ENCODE measurements at regions not wholly inside any gene's neighbourhood (a gene's known extent, or its start where the extent isn't known, plus 50 kb on each side); places are given as distances from the start of the nearest gene placed in this dataset.

DNA sequence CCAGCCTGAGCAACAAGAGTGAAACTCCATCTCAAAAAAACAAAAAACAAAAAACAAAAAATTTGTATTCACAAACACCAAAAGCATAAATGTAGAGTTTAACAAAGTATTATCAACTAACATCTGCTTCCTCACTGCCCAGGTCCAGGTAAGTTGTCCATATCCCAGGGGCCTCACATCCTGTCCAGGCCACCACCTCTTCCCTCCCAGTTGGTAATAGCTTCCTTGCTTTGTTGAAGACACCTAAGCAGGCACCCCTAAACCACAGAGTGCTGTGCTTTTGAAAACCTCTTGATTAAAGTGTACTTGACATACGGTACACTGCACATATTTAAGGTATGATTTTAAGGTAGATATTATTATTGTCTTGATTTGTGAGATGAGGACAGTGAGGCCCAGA is 299.8 kb downstream of the SHQ1 start:
- Histone ChIP-seq H3K9me3 (ENCODE audit: insufficient read depth, low read depth, low read length) (no peaks in the 10 kb centered on the region), H2AFZ (ENCODE audit: low read depth, low read length) (no peak overlapping the region), H3K79me2 (ENCODE audit: insufficient read depth, low read length) (no peaks in the 10 kb centered on the region), H3K4me3 (ENCODE audit: insufficient read depth, low read depth, low read length) (no peak overlapping the region), H3K4me2 (ENCODE audit: low read length) (no peak overlapping the region), H3K36me3 (ENCODE audit: insufficient read depth, low read length) (no peaks in the 10 kb centered on the region), H3K27me3 (ENCODE audit: insufficient read depth, low read length) (no peaks in the 10 kb centered on the region), H3K9ac (ENCODE audit: low read length) (no peak overlapping the region), H4K20me1 (ENCODE audit: insufficient read depth, low read length) (no peaks in the 10 kb centered on the region), H3K4me1 (ENCODE audit: insufficient read depth, low read length) (no peaks in the 10 kb centered on the region), H3K27ac (ENCODE audit: low read depth, low read length) (no peak overlapping the region)
- H3K27me3 Mint-ChIP-seq (ENCODE audit: low read depth, unreplicated experiment) = peaks cover 16% of the 10 kb centered on the region
- no peak overlapping the region for H3K27ac Mint-ChIP-seq (ENCODE audit: unreplicated experiment)
- no peaks in the 10 kb centered on the region for H3K36me3 Mint-ChIP-seq (ENCODE audit: low read depth, unreplicated experiment)
- TF ChIP-seq, protein P1, sequence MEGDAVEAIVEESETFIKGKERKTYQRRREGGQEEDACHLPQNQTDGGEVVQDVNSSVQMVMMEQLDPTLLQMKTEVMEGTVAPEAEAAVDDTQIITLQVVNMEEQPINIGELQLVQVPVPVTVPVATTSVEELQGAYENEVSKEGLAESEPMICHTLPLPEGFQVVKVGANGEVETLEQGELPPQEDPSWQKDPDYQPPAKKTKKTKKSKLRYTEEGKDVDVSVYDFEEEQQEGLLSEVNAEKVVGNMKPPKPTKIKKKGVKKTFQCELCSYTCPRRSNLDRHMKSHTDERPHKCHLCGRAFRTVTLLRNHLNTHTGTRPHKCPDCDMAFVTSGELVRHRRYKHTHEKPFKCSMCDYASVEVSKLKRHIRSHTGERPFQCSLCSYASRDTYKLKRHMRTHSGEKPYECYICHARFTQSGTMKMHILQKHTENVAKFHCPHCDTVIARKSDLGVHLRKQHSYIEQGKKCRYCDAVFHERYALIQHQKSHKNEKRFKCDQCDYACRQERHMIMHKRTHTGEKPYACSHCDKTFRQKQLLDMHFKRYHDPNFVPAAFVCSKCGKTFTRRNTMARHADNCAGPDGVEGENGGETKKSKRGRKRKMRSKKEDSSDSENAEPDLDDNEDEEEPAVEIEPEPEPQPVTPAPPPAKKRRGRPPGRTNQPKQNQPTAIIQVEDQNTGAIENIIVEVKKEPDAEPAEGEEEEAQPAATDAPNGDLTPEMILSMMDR (IDR thresholded peaks at IDR 0.05; ENCODE audit: insufficient read depth, low read depth, low read length) = no peak
- TF ChIP-seq EZH2 (IDR thresholded peaks at IDR 0.05; ENCODE audit: insufficient read depth, low read length) = no peak
- FAIRE-seq = no peak
- H3K4me3 Mint-ChIP-seq (ENCODE audit: unreplicated experiment) = no peak overlapping the region
- no peak for DNase-seq (ENCODE audit: low read depth)
- no peaks in the 10 kb centered on the region for H3K4me1 Mint-ChIP-seq (ENCODE audit: low read depth, unreplicated experiment)
- H3K9me3 Mint-ChIP-seq (ENCODE audit: unreplicated experiment) = no peaks in the 10 kb centered on the region

DNA sequence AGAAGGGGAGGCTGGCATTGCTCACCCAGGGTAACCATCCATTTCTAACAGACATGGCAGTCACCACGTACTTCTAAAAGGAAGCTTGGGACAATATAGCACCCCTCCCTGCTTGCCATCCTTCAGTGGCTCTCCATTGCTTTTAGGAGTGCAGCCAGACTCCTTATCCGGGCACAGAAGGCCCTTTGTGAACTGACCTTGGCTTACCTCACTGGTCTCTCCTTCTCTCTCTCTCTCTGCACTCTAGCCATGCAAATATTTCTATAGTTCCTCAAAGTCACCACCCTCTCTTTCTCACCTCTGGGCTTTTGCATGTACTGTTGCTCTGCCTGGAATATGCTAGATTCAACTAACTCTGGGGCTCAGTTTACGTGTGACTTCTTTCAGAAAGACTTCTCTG is 301.1 kb downstream of the SHQ1 start:
- Mint-ChIP-seq H3K4me1 (ENCODE audit: low read depth, unreplicated experiment) (no peaks in the 10 kb centered on the region), H3K4me3 (ENCODE audit: unreplicated experiment) (no peak overlapping the region), H3K27me3 (ENCODE audit: low read depth, unreplicated experiment) (peaks cover 16% of the 10 kb centered on the region), H3K36me3 (ENCODE audit: low read depth, unreplicated experiment) (no peaks in the 10 kb centered on the region), H3K27ac (ENCODE audit: unreplicated experiment) (no peak overlapping the region), H3K9me3 (ENCODE audit: unreplicated experiment) (no peaks in the 10 kb centered on the region)
- Histone ChIP-seq H3K79me2 (ENCODE audit: insufficient read depth, low read length) (no peaks in the 10 kb centered on the region), H2AFZ (ENCODE audit: low read depth, low read length) (no peak overlapping the region), H3K4me1 (ENCODE audit: insufficient read depth, low read length) (no peaks in the 10 kb centered on the region), H3K4me2 (ENCODE audit: low read length) (no peak overlapping the region), H3K36me3 (ENCODE audit: insufficient read depth, low read length) (no peaks in the 10 kb centered on the region), H3K9ac (ENCODE audit: low read length) (no peak overlapping the region), H3K27ac (ENCODE audit: low read depth, low read length) (no peak overlapping the region), H3K4me3 (ENCODE audit: insufficient read depth, low read depth, low read length) (no peak overlapping the region), H4K20me1 (ENCODE audit: insufficient read depth, low read length) (no peaks in the 10 kb centered on the region), H3K27me3 (ENCODE audit: insufficient read depth, low read length) (no peaks in the 10 kb centered on the region), H3K9me3 (ENCODE audit: insufficient read depth, low read depth, low read length) (no peaks in the 10 kb centered on the region)
- TF ChIP-seq, protein P1 (IDR thresholded peaks at IDR 0.05; ENCODE audit: insufficient read depth, low read depth, low read length) = no peak
- no peak for TF ChIP-seq EZH2 (IDR thresholded peaks at IDR 0.05; ENCODE audit: insufficient read depth, low read length)
- FAIRE-seq = no peak
- no peak for DNase-seq (ENCODE audit: low read depth)

DNA sequence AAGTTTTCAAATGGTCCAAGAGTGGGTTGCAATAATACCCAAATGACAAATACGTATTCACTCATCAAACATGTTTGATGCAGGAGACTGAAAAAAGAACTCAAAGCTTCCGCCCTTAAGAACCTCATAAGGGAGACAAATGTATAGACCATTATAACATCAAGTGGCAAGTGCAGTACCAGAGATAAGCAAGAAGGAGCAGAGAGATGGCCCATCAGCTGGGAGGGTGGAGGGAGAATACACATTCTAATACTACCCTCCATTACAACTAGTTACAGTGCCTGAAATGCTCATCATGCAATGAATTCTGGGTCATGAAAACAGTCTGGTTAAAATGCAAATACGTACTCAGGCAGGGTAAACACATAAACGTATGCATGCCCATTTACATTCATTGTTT is 304.0 kb downstream of the SHQ1 start:
- H3K4me3 ChIP-seq (ENCODE audit: insufficient read depth, low read depth, low read length) = no peak overlapping the region
- no peak for FAIRE-seq
- no peak overlapping the region for H3K27ac Mint-ChIP-seq (ENCODE audit: unreplicated experiment)

More for the DNA sequence above, 304.0 kb downstream of the SHQ1 start:
- Histone ChIP-seq H3K9me3 (ENCODE audit: insufficient read depth, low read depth, low read length) (no peaks in the 10 kb centered on the region), H3K9ac (ENCODE audit: low read length) (no peak overlapping the region), H3K36me3 (ENCODE audit: insufficient read depth, low read length) (no peaks in the 10 kb centered on the region), H3K4me1 (ENCODE audit: insufficient read depth, low read length) (no peaks in the 10 kb centered on the region), H3K27ac (ENCODE audit: low read depth, low read length) (no peak overlapping the region), H3K4me2 (ENCODE audit: low read length) (no peak overlapping the region), H4K20me1 (ENCODE audit: insufficient read depth, low read length) (no peaks in the 10 kb centered on the region), H3K79me2 (ENCODE audit: insufficient read depth, low read length) (no peaks in the 10 kb centered on the region), H2AFZ (ENCODE audit: low read depth, low read length) (no peak overlapping the region), H3K27me3 (ENCODE audit: insufficient read depth, low read length) (no peaks in the 10 kb centered on the region)
- Mint-ChIP-seq H3K9me3 (ENCODE audit: unreplicated experiment) (peaks cover 3% of the 10 kb centered on the region), H3K4me1 (ENCODE audit: low read depth, unreplicated experiment) (no peaks in the 10 kb centered on the region), H3K36me3 (ENCODE audit: low read depth, unreplicated experiment) (no peaks in the 10 kb centered on the region), H3K4me3 (ENCODE audit: unreplicated experiment) (no peak overlapping the region), H3K27me3 (ENCODE audit: low read depth, unreplicated experiment) (peaks cover 23% of the 10 kb centered on the region)
- TF ChIP-seq, protein P1 (IDR thresholded peaks at IDR 0.05; ENCODE audit: insufficient read depth, low read depth, low read length) = no peak
- TF ChIP-seq EZH2 (IDR thresholded peaks at IDR 0.05; ENCODE audit: insufficient read depth, low read length) = no peak
- DNase-seq (ENCODE audit: low read depth) = no peak

All from astrocyte (in vitro differentiated cells and primary cell).